ENCODE measurements at regions not wholly inside any gene's neighbourhood (a gene's known extent, or its start where the extent isn't known, plus 50 kb on each side); places are given as distances from the start of the nearest gene placed in this dataset.

DNA sequence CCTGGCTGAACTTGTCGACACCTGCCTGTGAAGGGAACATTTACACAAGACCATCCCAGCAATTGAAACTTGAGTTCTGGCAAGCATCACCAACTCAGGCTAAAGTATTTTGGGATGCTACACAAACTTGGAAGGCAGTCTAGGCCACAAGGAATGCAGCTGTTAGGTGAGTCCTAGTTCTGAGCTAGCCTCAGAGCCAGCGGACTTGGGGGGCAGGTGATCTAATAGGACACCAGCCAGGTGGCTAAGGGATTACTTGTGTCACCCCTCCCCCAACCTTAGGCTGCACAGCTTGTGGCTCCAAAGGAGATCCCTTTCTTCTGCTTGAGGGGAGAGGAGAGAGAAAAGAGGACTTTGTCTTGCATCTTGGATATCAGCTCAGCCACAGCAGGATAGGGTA is 62.3 kb upstream of the DKK2 start:
- CTCF ChIA-PET (ENCODE audit: low intra/inter-chr PET ratio): no interaction called here
- FAIRE-seq: no peak
- H2AFZ ChIP-seq (ENCODE audit: low read depth, low read length): no peak overlapping the region
- no peaks in the 10 kb centered on the region for H3K27me3 ChIP-seq (ENCODE audit: control insufficient read depth in 2 of 2, insufficient read depth in 2 of 2, low read length in 2 of 2)
- no peaks in the 10 kb centered on the region for H3K79me2 ChIP-seq (ENCODE audit: control insufficient read depth, insufficient read depth, low read length)
- BruUV-seq (replicated peaks): no TSS peak
- intact Hi-C loops (cut with micrococcal nuclease): no loop called here
- no peaks in the 10 kb centered on the region for H3K4me1 ChIP-seq (replicated peaks in 1 of 2; ENCODE audit: control insufficient read depth in 2 of 2, insufficient read depth in 2 of 2, low read length in 2 of 2)
- no peak overlapping the region for H3K27ac ChIP-seq (ENCODE audit: extremely low read depth, low read depth, low read length)
- H3K9ac ChIP-seq (ENCODE audit: insufficient read depth in 1 of 2, low read depth in 2 of 2, low read length in 2 of 2): no peak overlapping the region
- no peak for TF ChIP-seq MBD2 (IDR thresholded peaks at IDR 0.05; ENCODE audit: borderline replicate concordance, low read depth)
- TF ChIP-seq BMI1 (IDR thresholded peaks at IDR 0.05; ENCODE audit: low read length): no peak
- no peak overlapping the region for H3K4me3 ChIP-seq
- POLR2A ChIA-PET: no interaction called here
- no peaks in the 10 kb centered on the region for H3K9me1 ChIP-seq (ENCODE audit: control insufficient read depth, insufficient read depth, low read length)
- no peak overlapping the region for H3K4me2 ChIP-seq (ENCODE audit: insufficient read depth, low read length)
- H3K9me3 ChIP-seq (replicated peaks; ENCODE audit: control insufficient read depth, insufficient read depth, low read depth, low read length): no peaks in the 10 kb centered on the region; the same call in 1 of the 2 replicates
- no peak for DNase-seq (ENCODE audit: extremely low read depth in 1 of 4, low spot score in 3 of 4)
- no peak for ATAC-seq
- H4K20me1 ChIP-seq (replicated peaks; ENCODE audit: control insufficient read depth, insufficient read depth, low read length): no peaks in the 10 kb centered on the region
- in situ Hi-C loops (cut with MboI): no loop called here
- no peaks in the 10 kb centered on the region for H3K36me3 ChIP-seq (ENCODE audit: control insufficient read depth, insufficient read depth, low read length)
- WGBS (ENCODE audit: insufficient coverage, low coverage, missing lambda C conversion rate): 0% methylated on average over 2 of the region's 2 CpGs

DNA sequence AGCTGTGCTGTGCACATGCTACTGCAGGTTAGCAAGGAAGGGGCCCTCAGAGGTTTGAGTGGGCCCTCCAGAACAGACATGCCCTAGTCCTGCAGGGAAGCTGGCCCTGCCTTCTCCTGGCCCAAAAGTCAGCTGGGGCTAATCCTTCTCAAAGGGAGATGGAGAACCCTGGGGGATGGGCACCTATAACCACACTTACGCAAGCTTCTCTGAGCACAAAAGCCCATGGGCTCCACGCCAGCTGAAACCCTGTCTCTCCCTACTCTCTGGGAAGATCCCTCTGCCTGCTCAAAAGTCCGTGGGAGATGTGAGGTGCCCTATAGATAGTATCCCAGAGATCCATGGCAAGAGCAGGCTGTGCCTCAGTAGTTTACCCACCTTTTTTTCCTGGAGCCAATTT is 58.9 kb upstream of the DKK2 start:
- no peaks in the 10 kb centered on the region for H3K36me3 ChIP-seq (ENCODE audit: control insufficient read depth, insufficient read depth, low read length)
- POLR2A ChIA-PET: no interaction called here
- intact Hi-C loops (cut with micrococcal nuclease): no loop called here

More for the DNA sequence above, 58.9 kb upstream of the DKK2 start:
- FAIRE-seq (no peak), ATAC-seq (no peak), DNase-seq (ENCODE audit: extremely low read depth in 1 of 4, low spot score in 3 of 4) (no peak)
- H3K9me3 ChIP-seq (replicated peaks; ENCODE audit: control insufficient read depth, insufficient read depth, low read depth, low read length): no peaks in the 10 kb centered on the region
- no peaks in the 10 kb centered on the region for H3K9me1 ChIP-seq (ENCODE audit: control insufficient read depth, insufficient read depth, low read length)
- TF ChIP-seq ZNF212 (CRISPR knock-in tag; IDR thresholded peaks at IDR 0.05) (no peak), ZBTB17 (CRISPR knock-in tag; IDR thresholded peaks at IDR 0.05) (no peak), LCOR (CRISPR knock-in tag; IDR thresholded peaks at IDR 0.05) (no peak)
- TF ChIP-seq, protein P1, sequence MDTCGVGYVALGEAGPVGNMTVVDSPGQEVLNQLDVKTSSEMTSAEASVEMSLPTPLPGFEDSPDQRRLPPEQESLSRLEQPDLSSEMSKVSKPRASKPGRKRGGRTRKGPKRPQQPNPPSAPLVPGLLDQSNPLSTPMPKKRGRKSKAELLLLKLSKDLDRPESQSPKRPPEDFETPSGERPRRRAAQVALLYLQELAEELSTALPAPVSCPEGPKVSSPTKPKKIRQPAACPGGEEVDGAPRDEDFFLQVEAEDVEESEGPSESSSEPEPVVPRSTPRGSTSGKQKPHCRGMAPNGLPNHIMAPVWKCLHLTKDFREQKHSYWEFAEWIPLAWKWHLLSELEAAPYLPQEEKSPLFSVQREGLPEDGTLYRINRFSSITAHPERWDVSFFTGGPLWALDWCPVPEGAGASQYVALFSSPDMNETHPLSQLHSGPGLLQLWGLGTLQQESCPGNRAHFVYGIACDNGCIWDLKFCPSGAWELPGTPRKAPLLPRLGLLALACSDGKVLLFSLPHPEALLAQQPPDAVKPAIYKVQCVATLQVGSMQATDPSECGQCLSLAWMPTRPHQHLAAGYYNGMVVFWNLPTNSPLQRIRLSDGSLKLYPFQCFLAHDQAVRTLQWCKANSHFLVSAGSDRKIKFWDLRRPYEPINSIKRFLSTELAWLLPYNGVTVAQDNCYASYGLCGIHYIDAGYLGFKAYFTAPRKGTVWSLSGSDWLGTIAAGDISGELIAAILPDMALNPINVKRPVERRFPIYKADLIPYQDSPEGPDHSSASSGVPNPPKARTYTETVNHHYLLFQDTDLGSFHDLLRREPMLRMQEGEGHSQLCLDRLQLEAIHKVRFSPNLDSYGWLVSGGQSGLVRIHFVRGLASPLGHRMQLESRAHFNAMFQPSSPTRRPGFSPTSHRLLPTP (IDR thresholded peaks at IDR 0.05; ENCODE audit: borderline replicate concordance, extremely low read depth, insufficient read length): no peak
- TF ChIP-seq, protein P2, sequence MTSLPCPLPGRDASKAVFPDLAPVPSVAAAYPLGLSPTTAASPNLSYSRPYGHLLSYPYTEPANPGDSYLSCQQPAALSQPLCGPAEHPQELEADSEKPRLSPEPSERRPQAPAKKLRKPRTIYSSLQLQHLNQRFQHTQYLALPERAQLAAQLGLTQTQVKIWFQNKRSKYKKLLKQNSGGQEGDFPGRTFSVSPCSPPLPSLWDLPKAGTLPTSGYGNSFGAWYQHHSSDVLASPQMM (CRISPR knock-in tag; IDR thresholded peaks at IDR 0.05): no peak
- CTCF ChIA-PET (ENCODE audit: low intra/inter-chr PET ratio): no interaction called here
- H3K9ac ChIP-seq (ENCODE audit: insufficient read depth in 1 of 2, low read depth in 2 of 2, low read length in 2 of 2): no peak overlapping the region
- H3K4me3 ChIP-seq: no peak overlapping the region
- no peaks in the 10 kb centered on the region for H4K20me1 ChIP-seq (replicated peaks; ENCODE audit: control insufficient read depth, insufficient read depth, low read length)
- no peak overlapping the region for H3K4me2 ChIP-seq (ENCODE audit: insufficient read depth, low read length)
- BruUV-seq (replicated peaks): no TSS peak
- H2AFZ ChIP-seq (ENCODE audit: low read depth, low read length): no peak overlapping the region
- H3K27ac ChIP-seq (ENCODE audit: extremely low read depth, low read depth, low read length): no peak overlapping the region
- WGBS (ENCODE audit: insufficient coverage, low coverage, missing lambda C conversion rate): 0% methylated on average over 3 of the region's 3 CpGs
- H3K4me1 ChIP-seq (replicated peaks in 1 of 2; ENCODE audit: control insufficient read depth in 2 of 2, insufficient read depth in 2 of 2, low read length in 2 of 2): no peaks in the 10 kb centered on the region
- in situ Hi-C loops (cut with MboI): no loop called here
- H3K27me3 ChIP-seq (ENCODE audit: control insufficient read depth in 2 of 2, insufficient read depth in 2 of 2, low read length in 2 of 2): no peaks in the 10 kb centered on the region
- H3K79me2 ChIP-seq (ENCODE audit: control insufficient read depth, insufficient read depth, low read length): no peaks in the 10 kb centered on the region

Data from K562 (cell line).